SK-N-SH (cell line): ENCODE measurements at regions not wholly inside any gene's neighbourhood (a gene's known extent, or its start where the extent isn't known, plus 50 kb on each side); places are given as distances from the start of the nearest gene placed in this dataset.

Experiments used
- POLR2AphosphoS5 ChIP-seq: IDR thresholded peaks from 2 replicates; pipeline ENCODE4 v1.6.1; 2012; ENCODE audit warnings: low read depth, low read length
- TF ChIP-seq, protein P1 (sequence below): fragments of 200-600 bp; sonication (generic); IDR thresholded peaks from 2 replicates; pipeline ENCODE4 v1.6.1; 2017; ENCODE audit warnings: antibody characterized with exemption, mild to moderate bottlenecking, moderate library complexity
- TF ChIP-seq, protein P2 (sequence below): IDR thresholded peaks from 2 replicates; pipeline ENCODE4 v1.4.0; 2012; ENCODE audit warnings: low read depth

DNA sequence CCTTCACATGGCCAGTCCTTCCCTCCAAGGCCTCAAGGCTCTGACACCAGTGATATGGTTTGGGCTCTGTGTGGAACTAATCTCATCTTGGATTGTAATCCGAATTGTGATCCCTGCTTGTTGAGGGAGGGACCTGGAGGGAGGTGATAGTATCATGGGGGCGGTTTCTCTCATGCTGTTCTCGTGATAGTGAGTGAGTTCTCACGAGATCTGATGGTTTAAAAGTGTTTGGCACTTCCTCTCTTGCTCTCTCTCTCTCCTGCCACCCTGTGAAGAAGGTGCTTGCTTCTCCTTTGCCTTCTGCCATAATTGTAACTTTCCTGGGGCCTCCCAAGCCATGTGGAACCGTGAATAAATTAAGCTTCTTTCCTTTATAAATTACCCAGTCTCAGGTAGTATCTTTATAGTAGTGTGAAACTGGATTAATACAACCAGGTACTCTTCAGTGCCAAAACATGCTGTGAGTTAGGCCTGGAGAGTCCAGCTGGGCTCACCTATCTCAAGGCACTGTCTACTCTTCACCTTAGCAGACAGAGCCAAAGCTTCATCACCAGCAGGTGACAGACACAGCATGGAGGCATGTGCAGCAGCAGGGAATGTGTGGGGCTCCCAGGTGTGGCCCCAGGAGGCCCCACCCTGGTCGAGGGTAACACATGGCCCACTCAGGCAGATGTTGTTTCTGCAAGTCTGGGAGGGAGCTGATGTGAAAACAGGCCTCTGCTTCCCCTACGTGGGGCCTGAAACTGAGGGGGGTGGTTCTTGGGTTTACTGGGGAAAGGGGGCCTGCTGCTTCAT is 97.5 kb upstream of the CDYL start:
- TF ChIP-seq, protein P1, sequence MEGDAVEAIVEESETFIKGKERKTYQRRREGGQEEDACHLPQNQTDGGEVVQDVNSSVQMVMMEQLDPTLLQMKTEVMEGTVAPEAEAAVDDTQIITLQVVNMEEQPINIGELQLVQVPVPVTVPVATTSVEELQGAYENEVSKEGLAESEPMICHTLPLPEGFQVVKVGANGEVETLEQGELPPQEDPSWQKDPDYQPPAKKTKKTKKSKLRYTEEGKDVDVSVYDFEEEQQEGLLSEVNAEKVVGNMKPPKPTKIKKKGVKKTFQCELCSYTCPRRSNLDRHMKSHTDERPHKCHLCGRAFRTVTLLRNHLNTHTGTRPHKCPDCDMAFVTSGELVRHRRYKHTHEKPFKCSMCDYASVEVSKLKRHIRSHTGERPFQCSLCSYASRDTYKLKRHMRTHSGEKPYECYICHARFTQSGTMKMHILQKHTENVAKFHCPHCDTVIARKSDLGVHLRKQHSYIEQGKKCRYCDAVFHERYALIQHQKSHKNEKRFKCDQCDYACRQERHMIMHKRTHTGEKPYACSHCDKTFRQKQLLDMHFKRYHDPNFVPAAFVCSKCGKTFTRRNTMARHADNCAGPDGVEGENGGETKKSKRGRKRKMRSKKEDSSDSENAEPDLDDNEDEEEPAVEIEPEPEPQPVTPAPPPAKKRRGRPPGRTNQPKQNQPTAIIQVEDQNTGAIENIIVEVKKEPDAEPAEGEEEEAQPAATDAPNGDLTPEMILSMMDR, result no peak
- TF ChIP-seq POLR2AphosphoS5, result no peak
- TF ChIP-seq, protein P2, sequence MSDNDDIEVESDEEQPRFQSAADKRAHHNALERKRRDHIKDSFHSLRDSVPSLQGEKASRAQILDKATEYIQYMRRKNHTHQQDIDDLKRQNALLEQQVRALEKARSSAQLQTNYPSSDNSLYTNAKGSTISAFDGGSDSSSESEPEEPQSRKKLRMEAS, result no peak
